HPDE6-E6E7 (cell line): ENCODE measurements at regions not wholly inside any gene's neighbourhood (a gene's known extent, or its start where the extent isn't known, plus 50 kb on each side); places are given as distances from the start of the nearest gene placed in this dataset.
A peak's percentile ranks its signal among the peaks of the same experiment; 100 is the strongest.

Source experiments
- DNase-seq: peaks from one replicate; pipeline ENCODE4 v3.0.0; 2011; ENCODE audit warnings: missing footprints; ENCODE audit errors: extremely low spot score

DNA sequence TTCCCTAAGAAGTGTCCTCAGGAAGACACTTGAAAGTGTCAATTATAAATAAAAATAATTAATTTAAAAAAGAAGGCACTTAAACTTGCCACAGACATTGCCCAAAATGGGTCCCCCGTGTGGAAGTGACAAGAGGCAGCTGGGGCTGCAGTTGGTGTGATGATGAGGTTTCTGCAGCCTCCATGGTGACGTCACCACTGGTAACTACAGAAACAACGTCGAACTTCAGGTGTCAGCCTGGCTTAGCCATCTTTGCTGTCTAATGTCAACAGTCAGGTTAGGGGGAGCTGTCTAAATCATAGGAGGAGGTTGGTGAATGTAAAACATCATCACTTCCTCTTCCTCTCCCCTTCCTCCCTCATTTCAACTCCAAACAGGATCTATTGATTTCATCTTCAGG, 328.6 kb downstream of the MN1 start:
- no peak for DNase-seq

DNA sequence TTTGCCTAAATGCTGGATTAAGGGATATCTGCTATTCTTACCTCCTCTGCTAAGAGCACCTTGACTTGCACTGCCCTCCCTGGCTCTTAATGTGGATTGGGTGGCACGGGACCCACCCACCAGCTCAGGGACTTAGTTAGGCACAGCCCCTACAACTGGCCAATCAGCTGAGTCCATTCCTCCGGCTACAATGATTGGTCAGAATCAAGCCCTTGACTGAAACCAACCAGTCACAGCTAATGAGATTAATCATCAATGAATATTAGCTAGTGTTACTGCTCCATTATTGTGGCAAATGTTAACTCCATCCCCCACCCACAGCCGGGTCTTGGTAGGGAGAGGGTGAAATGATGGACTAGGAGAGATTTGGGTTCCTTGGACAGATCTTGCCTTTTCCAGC, 328.0 kb downstream of the MN1 start:
- peak; percentile 79 for DNase-seq

DNA sequence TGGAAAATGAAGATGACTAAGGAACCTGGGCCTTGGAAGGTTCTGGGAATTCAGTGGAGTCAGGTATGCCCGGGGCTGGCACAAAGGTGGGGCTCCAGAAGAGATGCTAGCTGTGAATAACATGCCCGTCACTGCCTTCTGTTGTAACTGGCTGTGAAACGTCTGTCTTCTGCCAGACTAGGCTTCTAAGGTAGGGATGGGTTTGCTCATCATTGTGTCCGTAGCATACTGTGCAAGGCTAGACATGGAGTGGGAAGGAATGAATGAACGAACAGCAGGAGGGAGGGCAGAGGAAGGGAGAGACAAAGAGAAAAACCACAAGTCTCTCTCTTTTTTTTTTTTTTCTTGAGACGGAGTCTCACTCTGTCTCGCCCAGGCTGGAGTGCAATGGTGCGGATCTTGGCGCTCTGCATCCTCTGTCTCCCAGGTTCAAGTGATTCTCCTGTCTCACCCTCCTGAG, 327.4 kb downstream of the MN1 start:
- DNase-seq, result peak; percentile 71

DNA sequence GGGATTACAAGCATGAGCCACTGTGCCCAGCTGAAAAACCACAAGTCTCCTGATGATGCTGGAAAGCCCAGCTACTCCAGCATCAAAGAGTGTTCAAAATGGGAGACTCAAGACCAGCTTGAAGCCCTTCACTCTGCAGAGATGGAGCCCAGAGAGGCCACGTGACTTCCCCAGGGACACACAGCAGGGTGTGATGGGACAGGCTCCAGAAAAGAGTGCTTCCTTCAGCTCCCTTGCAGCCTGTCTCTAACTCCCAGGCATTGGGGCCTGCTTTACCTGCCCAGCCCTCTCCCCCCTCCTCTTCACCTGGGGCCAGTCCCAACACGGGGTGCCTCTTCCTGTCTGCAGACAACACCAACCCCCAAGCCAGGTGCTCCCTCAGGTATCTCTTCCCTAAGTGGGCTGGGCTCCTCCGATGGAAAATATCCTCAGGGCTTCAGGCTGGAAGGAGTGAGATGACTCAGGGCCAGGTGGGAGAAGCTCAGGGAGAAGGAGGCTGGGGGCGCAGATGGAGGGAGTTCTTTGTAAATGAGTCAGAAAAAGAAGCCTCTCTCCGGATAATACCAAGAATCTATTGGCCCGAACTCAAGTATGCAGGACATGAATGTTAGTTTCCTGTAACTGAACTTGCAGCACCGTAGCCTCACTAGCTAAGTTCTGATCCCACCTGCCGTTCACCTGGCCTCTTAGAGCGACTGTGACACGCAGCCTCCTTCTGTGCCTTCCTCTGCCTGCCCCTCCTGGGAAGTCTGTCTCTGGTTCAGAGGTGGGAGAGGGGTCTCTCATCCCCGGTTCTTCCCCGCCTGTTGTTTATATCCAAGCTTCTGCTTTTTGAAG, 326.6 kb downstream of the MN1 start:
- DNase-seq, result peak; percentile 94

DNA sequence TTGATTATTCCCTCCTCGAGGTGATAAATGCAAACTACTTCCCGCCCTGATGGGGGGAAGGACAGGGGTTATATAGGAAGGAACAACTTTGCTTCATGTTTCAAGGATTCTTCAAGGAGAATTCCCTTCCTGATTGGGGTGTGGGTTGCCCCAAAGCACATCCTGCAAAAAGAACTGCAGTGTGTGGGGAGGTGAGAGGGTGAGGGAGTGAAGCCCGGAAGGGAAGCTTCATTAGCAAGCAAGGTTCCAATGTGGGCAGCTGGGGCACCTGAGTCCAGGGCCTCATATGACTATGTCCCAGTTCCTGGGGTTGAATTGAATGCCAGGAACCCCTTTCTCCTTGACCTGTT, 326.0 kb downstream of the MN1 start:
- no peak for DNase-seq

DNA sequence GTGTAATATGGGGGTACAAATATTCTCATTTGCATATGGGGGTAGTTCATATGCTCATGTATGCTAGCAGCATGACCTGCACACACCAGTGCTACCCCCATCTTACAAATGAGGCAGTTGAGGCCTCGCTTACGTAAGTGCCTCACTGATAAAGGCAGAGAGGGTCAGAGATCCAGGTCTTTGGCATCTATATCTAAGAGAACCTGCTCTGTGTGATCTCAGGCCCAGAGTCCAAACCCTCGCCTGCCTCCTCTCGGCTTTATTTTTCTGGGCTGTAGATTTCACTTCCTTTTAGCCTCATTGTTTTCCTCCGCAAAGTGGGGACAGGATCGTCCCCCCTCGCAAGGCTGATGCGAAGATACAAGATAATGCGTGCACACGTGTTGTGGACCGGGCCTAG, 325.2 kb downstream of the MN1 start:
- DNase-seq, result no peak

DNA sequence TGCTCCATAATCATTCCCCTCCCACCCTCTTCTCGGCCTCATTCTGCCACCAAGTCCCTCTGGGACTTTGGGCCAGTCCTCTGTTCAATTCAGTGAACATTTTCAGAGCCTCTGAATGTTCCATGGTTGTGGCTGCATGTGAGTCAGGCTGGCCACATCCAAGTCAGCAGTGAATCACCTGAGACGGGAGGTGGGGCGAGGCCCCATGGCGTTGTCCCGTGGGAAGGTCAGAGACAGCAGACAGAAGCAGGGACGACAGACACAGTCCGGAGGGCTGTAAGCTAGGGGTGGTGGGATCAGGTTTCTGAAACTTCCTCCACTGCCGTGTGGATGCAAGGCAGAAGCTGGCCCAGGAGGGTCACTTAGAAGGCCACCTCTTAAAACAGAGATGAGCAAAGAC, 324.8 kb downstream of the MN1 start:
- DNase-seq, result peak; percentile 92

DNA sequence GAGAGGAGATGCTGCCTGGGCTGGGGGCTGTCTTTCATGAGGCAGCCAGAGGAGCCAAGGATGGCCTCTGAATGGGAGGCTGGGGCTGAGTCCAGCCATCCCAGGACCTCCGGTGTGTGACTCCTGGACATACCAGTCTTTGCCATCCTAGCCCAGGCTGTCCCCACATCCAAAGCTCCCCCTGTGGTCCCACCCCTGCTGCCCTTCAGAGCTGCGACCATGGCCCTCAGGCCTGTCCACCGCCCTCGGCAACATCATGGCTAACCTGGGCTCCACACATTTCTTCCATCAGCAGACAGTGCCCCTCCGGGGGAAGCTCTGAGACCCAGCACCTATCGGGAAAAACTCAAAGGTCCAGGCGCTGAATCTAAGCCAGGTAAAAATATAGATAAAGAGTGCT, 324.4 kb downstream of the MN1 start:
- DNase-seq, result no peak

DNA sequence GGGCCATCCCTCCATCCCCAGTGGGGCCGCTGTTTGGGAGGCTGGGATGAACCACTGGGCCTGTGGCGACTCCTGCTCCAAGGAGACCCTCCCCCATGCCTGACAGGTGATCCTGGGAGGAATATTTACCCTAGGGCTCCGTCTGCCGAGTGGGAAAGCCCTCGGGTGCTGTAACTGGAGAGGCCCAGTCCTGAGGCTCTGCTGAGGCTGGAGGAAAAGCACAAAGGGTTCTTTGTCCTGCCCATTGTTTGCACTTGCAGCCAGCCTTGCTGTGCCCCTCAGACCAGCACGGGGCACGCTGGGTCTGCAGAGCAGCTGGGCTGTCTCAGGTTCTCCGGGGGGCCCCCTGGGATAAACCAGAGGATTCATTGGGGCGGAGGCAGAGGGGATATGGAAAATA, 321.1 kb downstream of the MN1 start:
- DNase-seq, result no peak

DNA sequence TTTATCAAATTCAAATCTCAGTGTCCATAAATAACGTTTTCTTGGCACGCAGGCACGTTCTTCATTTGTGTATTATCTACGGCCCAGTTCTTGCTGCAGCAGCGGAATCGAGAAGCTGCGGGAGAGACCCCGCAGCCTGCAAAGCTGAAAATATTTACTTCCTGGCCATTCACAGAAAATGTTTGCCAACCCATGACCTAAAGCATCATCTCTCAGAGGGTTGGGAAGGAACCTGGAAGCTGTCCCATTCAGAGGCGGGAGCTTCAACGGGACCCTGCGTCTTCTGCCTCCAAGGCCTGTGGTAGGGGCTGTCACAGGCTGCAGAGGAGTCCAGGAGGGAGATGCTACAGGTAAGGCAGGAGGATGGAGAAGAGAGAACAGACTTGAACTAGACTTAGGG, 319.2 kb downstream of the MN1 start:
- DNase-seq, result no peak

DNA sequence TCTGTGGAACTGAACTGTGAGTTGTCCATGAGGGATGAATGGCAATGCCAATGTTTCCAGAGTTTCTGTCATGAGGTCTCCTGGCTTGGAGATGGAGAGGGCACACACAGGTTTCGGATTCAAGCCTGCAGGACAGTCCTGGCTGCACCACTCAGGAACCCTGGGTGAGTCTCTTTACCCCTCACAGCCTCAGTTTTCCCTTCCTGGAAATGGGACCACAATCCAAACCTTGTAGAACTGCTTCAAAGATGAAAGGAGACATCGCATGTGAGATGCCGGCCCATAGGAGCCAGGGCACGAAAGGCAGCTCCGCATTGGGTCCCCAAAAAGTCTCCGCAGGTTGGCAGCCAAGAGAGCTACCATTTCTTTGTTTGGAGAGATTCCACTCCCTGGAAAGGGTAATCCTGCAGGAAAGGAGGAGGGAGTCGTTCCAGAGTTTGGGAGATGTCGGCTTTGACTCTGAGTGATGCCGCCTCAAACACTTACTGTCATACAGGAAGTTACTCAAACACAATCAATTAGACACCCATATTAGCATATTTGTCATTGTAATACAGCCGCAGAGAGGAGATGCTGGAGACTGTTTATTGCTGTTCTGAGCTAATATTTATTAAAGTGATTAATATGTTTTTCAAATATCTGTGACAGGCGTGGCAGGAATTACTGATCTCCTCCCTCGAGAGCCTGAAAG, 318.3 kb downstream of the MN1 start:
- DNase-seq, result no peak

DNA sequence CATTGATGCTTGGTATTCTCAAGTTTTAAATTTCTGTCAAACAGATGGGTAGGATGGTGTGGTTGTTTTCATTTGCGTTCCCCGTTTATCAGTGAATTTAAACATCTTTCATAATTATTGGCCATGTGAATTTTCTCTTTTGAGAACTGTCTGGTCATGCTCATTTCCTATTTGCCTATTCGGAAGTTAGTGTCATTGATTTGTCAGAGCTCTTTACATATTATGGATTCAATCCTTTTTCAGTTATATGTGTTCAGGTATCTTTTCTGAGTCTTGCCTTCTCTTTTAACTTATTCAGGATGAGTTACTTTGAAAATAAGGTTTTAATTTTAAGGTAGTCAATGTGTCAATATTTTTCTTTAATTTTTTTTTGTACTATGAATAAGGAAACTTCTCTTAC, 315.7 kb downstream of the MN1 start:
- no peak for DNase-seq

DNA sequence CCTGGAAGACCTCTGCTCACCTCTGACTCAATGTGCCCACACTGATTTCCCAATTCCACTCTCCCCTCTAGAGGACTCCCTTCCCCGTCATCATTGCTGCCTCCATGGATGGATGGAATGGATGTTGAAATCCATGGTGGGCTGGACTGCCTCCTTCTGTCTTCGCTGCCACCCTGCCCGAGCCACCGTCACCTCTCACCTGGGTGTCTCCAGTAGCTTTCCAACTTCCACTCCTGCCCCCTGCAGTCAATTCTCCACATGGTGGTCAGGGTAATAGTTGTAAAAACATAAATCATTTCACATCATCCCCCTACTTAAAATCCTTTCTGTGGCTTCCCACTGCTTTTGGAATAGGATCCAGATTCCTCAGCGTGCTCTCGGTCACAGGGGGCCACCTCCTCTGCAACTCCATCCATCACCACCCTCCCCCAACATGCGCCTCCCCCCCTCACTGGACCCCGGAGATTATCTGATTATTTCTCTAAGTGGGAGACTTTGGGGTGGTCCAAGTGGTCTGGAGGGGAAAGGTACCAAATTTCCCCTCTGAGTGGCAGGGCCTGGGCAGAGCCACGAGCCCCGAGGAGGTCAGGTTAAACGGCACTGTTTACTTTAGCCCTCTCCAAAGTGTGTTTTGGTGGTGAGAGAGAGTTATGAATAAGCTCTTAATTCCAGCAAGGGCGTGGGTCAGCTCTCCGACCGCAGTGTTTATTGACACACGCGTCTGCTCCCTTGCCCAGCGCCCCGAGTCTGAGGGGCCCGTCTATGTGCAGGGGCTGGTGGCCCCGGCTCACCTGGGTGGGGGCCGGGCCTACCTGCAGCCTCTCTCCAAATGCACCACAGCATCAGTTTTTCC, 313.7 kb downstream of the MN1 start:
- no peak for DNase-seq

DNA sequence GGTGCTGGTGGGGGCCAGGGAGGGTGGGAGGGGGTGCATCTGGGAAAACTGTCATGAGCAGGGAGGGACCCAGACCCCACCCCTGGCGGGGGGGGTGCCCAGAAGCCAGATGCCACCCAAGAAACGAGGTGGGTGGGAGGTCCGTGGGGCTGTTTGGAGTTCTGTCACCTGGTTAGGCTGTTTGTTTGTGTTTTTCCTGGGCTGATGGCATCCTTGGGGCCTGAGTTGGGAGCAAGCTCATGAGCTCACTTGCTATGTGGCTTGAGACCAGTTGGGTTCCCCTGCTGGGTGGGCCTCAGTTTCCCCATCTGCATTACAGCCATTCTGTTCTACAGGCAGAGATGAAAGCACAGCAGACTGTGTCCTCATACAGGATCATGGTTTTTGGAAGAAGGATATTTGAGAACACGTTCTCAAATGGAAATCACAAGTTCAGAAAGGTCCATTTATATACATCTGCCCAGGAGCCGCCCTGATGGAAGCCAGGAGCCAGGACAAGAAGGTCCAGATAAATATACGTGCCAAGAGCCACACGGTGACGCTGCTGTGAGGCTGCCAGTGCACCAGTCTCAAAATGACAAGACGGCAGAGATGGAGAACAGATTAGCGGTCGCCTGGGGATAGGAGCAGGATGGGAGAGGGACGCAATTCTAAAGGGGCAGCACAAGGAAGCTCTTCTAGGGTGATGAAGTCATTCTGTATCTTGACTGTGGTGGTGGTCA, 312.9 kb downstream of the MN1 start:
- no peak for DNase-seq

DNA sequence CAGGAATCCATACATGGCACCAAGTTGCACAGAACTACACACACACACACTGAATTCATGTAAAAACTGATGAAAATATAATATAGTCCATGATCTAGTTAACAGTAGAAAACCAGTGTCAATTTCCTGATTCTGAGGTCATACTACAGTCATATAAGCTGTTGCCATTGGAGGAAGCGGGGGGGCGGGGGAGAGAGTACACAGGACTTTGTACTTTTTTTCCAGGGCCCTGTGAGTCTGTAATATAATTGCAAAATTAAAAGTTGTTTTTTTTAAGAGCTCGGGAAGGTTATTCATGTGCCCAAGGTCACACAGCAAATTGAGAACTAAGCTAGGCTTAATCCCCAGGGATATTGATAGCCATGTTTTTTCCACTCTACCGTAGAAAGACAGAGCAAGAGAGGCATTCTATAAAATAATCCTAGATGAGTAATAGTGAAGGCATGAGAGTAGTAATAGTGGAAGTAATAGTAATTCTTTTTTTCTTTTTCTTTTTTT, 312.3 kb downstream of the MN1 start:
- DNase-seq, result no peak

DNA sequence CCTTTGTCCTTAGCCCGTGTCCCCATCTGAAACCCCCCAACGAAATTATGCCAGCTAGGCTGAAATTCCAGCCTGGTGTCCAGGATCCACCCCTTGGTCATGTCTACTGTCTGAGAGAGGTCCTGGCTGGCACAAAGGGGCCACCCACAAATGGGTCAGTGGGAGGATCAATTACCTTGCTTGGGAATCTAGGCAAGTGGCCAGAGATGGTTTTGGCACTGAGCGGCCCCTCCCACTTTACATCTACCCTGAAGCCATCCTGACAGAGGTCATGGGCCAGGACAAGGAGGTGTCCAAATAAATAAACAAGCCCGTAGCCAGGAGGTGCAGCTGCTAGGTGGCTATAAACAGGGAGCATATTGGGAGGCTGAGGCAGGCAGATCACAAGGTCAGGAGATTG, 311.5 kb downstream of the MN1 start:
- no peak for DNase-seq

DNA sequence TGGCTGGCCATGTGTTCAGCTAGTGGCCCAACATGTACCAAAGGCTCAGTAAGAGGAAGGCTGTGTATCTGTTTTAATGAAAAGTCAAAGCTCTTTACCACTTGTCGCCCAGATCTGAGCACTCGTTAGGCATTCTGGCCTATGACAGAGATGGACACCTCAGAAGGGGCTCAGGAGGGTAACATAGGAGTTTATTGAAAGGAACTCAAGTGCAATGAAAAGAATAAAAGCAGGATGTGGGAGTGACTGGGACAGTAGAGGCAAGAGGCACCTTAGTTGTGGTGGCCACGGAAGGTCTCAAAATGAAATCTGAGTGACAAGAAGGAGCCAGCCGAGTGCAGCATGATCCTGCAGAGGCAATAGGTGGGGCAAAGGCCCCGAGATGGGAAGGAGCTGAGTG, 309.7 kb downstream of the MN1 start:
- DNase-seq, result no peak

DNA sequence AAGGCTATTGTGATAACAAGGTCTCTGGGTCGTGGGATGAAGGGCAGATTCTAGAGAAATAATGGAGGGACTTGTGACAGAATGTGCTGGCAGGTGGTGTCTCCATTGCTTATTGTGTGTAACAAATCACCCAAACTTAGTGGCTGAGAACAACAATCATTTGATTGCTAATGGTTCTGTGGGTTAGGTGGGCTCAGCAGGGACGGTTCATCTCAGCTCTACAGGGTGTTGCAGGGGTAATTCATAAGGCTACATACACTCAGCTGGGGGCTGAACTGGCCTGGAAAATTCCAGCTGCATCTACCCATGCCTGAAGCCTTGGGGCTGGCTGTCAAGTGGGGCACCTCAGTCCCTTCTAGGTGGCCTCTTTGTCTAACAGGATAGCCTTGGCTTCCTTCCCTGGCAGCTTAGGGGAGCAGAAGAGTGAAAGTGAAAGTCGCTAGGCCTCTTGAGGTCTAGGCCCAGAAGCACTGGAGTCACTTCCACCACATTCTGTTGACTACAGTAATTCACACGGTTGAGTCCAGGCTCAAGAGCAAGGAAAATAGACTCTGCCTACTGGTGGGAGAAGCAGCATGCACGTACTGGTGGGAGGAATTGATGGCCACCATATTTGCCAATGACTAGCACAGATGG, 308.9 kb downstream of the MN1 start:
- DNase-seq, result no peak

DNA sequence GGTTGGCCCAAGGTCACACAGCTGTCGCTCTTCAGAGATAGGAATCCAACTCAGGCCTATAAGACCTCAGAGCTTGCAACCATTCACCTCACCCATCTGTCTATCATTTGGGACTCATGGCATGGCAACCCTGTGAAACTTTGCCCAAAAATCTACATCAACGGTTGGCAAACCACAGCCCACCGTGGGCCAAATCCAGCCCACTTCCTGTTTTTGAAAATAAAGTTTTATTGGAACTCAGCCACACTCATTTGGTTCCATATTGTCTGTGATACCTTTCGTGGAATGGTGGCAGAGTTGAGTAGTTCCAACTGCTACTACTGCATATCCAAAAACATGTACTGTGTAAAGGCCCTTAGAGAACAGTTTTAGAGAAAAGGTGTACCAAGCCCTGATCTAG, 307.8 kb downstream of the MN1 start:
- DNase-seq, result no peak

DNA sequence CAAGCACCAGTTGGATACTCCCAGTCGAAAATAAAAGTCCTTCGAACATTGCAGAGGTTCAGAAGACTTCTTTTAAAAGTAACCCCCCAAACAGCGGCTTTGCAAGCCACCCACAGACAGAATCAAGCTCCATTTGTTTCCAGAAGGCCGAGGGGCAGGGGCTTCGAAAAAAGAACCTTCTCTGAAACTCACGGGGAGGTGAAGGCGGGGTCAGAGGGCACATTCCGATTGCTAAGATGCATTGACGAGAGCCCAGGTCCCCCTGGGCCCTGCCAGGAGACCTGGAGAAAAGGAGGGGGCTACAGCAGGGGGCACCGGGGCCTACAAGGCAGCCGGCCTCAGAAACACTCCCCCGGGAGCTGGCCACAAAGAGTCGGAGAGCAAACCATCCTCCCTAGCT, 306.8 kb downstream of the MN1 start:
- DNase-seq, result no peak

DNA sequence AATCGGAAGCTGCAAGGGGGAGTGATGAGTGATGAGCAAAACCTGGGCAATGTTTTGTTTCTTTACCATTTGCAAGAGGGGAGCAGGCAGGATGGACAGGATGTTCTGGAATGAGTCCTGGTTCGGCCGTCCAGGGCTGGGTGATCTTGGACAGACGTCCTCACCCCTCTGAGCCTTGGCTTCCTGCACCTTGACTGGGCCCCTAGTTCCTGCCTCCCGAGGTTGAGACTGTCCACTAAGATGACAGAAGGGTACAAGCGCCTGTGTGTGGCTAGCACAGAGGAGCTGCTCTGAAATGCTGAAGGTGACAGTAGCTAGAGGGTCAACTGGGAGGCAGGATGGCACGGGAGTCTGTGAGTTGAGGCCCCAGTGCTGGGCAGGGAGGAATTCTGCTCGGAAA, 306.2 kb downstream of the MN1 start:
- DNase-seq, result no peak
